C4-2B (cell line): ENCODE measurements at regions not wholly inside any gene's neighbourhood (a gene's known extent, or its start where the extent isn't known, plus 50 kb on each side); places are given as distances from the start of the nearest gene placed in this dataset.

ENCODE experiments used
- ZFX ChIP-seq: fragments of 450-650 bp; IDR thresholded peaks from 2 replicates; pipeline ENCODE4 v1.6.1; 2017
- TF ChIP-seq, protein P1 (sequence below): fragments of 450-650 bp; conservative IDR thresholded peaks from 2 replicates; pipeline ENCODE4 v1.5.1; 2017; ENCODE audit warnings: mild to moderate bottlenecking

DNA sequence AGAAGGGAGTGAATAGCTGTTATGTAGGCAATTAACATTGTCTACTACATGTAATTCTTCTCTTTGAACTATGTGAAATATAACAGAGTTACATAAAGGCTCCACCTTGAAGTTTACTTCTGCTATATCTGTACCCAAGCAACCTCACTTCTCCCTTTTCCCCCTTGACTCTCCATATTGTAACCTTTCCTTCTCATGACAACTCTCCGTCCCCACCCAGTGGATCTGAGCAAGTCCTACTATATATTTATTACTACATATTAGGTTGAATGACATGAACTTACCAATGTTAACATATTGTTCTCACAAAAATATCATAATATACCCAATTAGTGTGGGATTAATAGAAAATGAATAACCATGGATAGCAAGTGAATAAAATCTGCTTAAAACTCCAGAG, 93.2 kb upstream of the ATP8A1 start:
- TF ChIP-seq, protein P1, sequence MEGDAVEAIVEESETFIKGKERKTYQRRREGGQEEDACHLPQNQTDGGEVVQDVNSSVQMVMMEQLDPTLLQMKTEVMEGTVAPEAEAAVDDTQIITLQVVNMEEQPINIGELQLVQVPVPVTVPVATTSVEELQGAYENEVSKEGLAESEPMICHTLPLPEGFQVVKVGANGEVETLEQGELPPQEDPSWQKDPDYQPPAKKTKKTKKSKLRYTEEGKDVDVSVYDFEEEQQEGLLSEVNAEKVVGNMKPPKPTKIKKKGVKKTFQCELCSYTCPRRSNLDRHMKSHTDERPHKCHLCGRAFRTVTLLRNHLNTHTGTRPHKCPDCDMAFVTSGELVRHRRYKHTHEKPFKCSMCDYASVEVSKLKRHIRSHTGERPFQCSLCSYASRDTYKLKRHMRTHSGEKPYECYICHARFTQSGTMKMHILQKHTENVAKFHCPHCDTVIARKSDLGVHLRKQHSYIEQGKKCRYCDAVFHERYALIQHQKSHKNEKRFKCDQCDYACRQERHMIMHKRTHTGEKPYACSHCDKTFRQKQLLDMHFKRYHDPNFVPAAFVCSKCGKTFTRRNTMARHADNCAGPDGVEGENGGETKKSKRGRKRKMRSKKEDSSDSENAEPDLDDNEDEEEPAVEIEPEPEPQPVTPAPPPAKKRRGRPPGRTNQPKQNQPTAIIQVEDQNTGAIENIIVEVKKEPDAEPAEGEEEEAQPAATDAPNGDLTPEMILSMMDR = peak; percentile 41
- no peak for TF ChIP-seq ZFX
